ENCODE measurements at regions not wholly inside any gene's neighbourhood (a gene's known extent, or its start where the extent isn't known, plus 50 kb on each side); places are given as distances from the start of the nearest gene placed in this dataset.
A peak's percentile ranks its signal among the peaks of the same experiment; 100 is the strongest.

DNA sequence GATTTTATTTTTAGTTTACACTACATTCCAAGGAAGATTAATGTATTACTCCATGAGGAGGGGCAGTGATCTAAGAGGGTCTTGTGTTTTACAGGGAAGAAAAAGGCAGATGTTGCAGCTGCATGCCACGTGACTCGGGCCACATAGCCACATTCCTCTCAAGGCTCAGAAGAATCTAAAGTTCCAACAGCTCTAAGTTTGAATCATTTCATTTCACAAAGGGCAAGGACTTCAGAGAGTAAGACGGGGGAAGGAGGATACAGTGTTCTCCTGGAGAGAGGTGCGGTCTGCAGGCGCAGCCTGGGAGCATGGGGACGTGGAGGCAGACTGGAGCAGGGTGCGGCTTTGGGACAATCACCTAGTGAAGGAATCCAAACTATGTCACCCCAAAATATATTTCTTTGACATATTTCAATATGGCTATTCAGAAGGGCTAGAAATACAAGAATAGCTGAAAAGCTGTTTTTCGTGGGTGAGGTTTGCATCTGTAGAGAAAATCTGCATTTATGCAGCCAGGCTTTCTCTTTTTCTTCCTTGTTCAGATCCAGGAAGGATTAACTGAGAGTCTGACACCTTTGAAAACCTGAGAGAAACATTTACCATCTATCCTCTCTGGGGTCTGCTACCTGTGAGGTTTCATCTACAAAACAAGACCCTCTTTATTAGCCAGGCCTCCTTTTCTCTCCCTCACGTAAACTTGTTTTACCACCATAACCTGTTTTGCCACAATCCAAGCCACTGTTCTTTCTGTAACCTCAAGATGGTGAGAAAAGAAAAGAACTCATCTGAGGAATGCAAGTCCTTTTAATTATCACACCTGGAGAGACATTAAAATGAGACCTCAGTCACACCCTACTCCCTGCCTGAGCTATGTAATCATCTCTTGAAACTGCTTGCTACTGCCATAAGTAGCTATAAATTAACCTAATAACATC is 165.1 kb upstream of the NDUFV2 start:
- WGBS = 68% methylated on average over 9 of the region's 9 CpGs
- peak overlapping the region; percentile 19; the same call in 1 of the 2 replicates for H3K9ac ChIP-seq (ENCODE audit: low read depth, low read length)
- H3K27me3 ChIP-seq (ENCODE audit: insufficient read depth, low read length) = no peaks in the 10 kb centered on the region
- H3K4me3 ChIP-seq (ENCODE audit: low read length) = no peak overlapping the region
- H3K36me3 ChIP-seq (ENCODE audit: insufficient read depth, low read length) = no peaks in the 10 kb centered on the region
- H3K27ac ChIP-seq (ENCODE audit: low read depth, low read length) = peak overlapping the region; percentile 80
- H3K4me1 ChIP-seq (ENCODE audit: insufficient read depth, low read length) = peaks cover 37% of the 10 kb centered on the region
- peaks cover 12% of the 10 kb centered on the region for H3K9me3 ChIP-seq (ENCODE audit: insufficient read depth, low read depth, low read length)

DNA sequence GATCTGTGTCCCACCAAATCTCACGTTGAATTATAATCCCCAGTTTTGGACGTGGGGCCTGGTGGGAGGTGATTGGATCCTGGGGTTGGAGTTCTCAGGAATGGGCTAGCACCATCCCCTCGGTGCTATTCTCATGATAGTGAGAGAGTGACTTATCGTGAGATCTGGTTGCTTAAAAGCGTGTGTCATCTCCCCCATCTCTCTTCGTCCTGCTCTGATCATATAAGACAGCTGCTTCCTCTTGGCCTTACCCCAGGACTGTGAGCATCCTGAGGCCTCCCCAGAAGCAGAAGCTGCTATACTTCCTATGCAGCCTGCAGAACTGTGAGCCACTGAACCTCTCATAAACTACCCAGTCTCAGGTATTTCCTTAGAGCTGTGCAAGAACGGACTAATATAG is 163.7 kb upstream of the NDUFV2 start:
- no peak overlapping the region for H3K9ac ChIP-seq (ENCODE audit: low read depth, low read length)
- no peak overlapping the region for H3K4me3 ChIP-seq (ENCODE audit: low read length)
- H3K4me1 ChIP-seq (ENCODE audit: insufficient read depth, low read length) = peaks cover 43% of the 10 kb centered on the region
- H3K27me3 ChIP-seq (ENCODE audit: insufficient read depth, low read length) = no peaks in the 10 kb centered on the region
- no peak overlapping the region for H3K27ac ChIP-seq (ENCODE audit: low read depth, low read length)
- no peaks in the 10 kb centered on the region for H3K36me3 ChIP-seq (ENCODE audit: insufficient read depth, low read length)
- WGBS = 90% methylated on average over 6 of the region's 7 CpGs
- no peaks in the 10 kb centered on the region for H3K9me3 ChIP-seq (ENCODE audit: insufficient read depth, low read depth, low read length)

DNA sequence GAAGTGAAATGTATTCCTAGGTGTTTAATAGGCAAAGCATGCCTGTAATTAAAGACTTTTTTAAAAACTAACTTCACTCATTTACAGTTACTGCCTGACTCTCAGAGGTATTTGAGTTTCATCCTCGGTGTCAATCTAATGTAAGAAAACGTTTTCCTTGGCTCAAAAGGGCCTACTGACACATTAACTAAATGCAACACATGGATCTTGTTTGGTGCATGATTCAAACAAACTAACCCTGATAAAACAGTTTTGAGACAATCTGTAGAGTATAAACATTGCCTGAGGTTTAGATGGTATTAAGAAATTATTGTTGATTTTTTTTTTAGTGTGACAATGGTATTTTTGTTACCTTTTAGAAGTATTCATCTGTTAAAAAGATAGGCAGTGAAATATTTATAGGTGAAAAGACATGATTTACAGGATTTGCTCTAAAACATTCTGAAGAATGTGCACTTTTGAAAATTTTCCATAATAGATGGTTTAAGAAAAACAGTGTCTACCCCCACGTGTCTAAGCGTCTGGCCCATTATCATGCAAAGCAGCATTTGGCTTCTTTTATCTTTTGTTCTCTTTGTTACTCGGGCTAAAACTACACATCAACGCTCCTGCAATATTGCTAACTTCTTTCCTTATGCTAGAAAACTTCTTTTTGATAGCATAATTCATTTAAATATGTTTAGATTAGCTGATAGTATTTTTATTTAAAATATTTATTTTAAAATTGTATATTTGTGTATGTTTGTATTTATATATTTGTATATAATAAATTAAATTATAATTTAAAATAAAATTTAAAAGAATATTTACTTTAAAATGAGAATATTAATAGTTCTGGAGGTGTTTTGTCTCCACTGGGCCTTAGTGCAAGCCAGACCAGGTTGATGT is 160.2 kb upstream of the NDUFV2 start:
- Histone ChIP-seq H3K27ac (ENCODE audit: low read depth, low read length) (peak overlapping the region; percentile 46), H3K4me1 (ENCODE audit: insufficient read depth, low read length) (peaks cover 41% of the 10 kb centered on the region), H3K9ac (ENCODE audit: low read depth, low read length) (no peak overlapping the region), H3K9me3 (ENCODE audit: insufficient read depth, low read depth, low read length) (peaks cover 9% of the 10 kb centered on the region), H3K4me3 (ENCODE audit: low read length) (no peak overlapping the region), H3K27me3 (ENCODE audit: insufficient read depth, low read length) (no peaks in the 10 kb centered on the region), H3K36me3 (ENCODE audit: insufficient read depth, low read length) (no peaks in the 10 kb centered on the region)
- WGBS = 35% methylated on average over 6 of the region's 6 CpGs

DNA sequence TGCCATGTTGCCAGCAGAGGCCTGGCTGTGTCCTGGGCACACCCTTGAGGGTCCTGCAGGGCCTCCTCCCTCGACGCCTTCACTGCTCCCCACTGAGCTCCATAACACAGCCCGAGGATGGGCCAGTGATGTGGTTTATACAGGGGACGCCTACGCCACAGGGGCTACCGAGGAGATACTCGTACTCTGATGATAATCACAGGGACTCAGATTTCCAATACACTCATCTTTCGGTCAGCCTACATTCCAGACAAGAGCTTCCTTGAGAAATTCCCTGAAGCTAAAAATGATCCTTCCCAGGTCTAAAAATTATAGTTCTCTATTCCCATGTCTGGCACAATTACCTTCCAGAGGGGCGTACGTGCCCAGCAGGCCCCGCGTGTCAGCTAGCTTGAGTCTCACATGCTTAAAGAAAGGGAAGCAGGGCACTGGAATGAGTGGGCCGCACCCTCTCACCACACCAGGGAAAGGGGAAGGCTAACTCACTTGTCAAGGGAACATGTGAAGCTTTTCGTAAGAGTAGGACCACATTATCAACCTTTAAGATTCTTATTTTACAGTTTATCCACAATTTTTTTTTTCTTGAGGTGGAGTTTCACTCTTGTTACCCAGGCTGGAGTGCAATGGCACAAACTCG is 159.5 kb upstream of the NDUFV2 start:
- no peak overlapping the region for H3K4me3 ChIP-seq (ENCODE audit: low read length)
- H3K27me3 ChIP-seq (ENCODE audit: insufficient read depth, low read length) = no peaks in the 10 kb centered on the region
- peaks cover 34% of the 10 kb centered on the region for H3K4me1 ChIP-seq (ENCODE audit: insufficient read depth, low read length)
- no peaks in the 10 kb centered on the region for H3K36me3 ChIP-seq (ENCODE audit: insufficient read depth, low read length)
- WGBS = 77% methylated on average over 15 of the region's 15 CpGs
- H3K27ac ChIP-seq (ENCODE audit: low read depth, low read length) = no peak overlapping the region
- H3K9me3 ChIP-seq (ENCODE audit: insufficient read depth, low read depth, low read length) = peaks cover 9% of the 10 kb centered on the region
- no peak overlapping the region for H3K9ac ChIP-seq (ENCODE audit: low read depth, low read length)

DNA sequence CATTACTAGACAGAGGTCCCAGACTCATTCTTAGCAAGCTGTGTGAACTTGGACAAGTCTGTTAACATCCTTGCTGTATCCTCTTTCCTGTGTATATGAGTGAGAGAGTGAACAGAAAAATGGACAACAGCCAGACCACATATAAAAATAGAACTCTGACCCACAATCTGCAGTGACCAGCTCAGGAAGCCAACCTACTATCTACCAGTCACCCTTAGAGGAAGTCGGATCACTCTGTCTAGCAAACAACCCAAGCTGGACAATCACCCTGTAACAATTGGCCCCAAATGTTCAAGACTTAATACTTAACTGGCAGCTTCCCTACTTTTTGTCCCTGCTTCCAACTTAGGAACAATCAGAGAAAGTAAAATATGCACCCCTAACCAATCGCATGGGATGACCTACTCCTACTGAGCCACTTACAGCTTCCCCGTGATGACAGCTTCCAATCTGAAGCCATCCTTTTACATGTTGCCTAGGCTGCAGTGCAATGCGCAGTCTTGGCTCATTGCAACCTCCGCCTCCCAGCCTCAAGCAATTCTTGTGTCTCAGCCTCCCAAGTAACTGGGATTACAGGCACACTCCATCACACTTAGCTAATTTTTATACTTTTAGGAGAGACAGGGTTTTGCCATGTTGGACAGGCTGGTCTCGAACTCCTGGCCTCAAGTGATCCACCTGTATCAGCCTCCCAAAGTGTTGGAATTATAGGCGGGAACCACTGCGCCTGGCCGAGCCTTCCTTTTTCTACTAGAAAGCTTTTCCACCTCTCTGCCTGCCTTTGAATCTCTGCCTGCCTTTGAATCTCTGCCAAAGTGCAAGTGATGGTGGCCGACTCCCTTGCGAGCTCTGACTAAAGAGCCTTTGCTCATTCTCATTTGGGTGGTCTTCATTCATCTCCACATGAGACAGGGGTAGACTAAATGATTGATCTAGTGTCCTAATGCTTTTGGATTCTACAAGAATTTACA is 158.3 kb upstream of the NDUFV2 start:
- Histone ChIP-seq H3K9me3 (ENCODE audit: insufficient read depth, low read depth, low read length) (peaks cover 9% of the 10 kb centered on the region), H3K4me3 (ENCODE audit: low read length) (no peak overlapping the region), H3K27ac (ENCODE audit: low read depth, low read length) (no peak overlapping the region), H3K9ac (ENCODE audit: low read depth, low read length) (no peak overlapping the region), H3K36me3 (ENCODE audit: insufficient read depth, low read length) (no peaks in the 10 kb centered on the region), H3K4me1 (ENCODE audit: insufficient read depth, low read length) (peaks cover 41% of the 10 kb centered on the region), H3K27me3 (ENCODE audit: insufficient read depth, low read length) (no peaks in the 10 kb centered on the region)
- 92% methylated on average over 11 of the region's 11 CpGs for WGBS

DNA sequence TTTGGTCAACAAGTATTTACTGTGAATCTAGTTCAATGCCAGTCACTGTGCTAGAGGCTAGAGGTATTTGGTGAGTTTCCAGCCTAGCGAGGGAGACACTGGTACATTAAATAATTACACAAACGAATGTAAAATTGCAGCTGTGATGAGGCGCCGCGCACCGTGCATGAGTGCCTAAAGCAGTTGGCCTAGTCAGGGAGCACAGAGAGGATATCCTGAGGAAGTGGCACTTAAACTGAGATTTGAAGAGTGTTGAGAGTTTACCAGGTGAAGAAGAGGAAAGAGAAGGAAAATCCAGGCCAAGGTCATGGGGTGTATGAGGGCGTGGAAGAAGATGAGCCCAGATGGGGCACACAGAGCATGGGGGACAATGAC is 157.6 kb upstream of the NDUFV2 start:
- no peaks in the 10 kb centered on the region for H3K27me3 ChIP-seq (ENCODE audit: insufficient read depth, low read length)
- H3K36me3 ChIP-seq (ENCODE audit: insufficient read depth, low read length) = no peaks in the 10 kb centered on the region
- H3K9me3 ChIP-seq (ENCODE audit: insufficient read depth, low read depth, low read length) = peaks cover 9% of the 10 kb centered on the region
- no peak overlapping the region for H3K9ac ChIP-seq (ENCODE audit: low read depth, low read length)
- peaks cover 47% of the 10 kb centered on the region for H3K4me1 ChIP-seq (ENCODE audit: insufficient read depth, low read length)
- WGBS = 94% methylated on average over 7 of the region's 7 CpGs
- no peak overlapping the region for H3K4me3 ChIP-seq (ENCODE audit: low read length)
- H3K27ac ChIP-seq (ENCODE audit: low read depth, low read length) = no peak overlapping the region

DNA sequence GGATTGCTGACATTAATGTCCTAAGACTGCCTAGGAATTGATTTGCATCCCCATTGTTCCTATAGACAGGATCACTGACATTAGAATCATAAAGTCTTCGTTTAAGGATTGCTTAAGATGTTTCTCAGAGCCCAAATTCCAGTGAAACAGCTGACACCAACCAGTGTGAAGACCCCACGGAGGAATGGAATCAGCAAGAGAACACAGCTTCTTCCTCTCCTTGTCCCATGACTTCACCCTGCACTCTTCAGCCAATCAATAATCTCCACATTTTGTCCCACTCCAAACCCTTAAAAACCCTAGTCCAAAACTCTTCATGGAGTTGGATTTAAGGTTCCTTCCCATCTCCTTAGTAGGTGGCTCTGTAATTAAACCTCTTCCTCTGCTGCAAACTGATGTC is 157.0 kb upstream of the NDUFV2 start:
- no peaks in the 10 kb centered on the region for H3K36me3 ChIP-seq (ENCODE audit: insufficient read depth, low read length)
- 29% methylated on average over 2 of the region's 2 CpGs for WGBS
- H3K9ac ChIP-seq (ENCODE audit: low read depth, low read length) = no peak overlapping the region
- H3K4me1 ChIP-seq (ENCODE audit: insufficient read depth, low read length) = peaks cover 47% of the 10 kb centered on the region
- no peak overlapping the region for H3K27ac ChIP-seq (ENCODE audit: low read depth, low read length)
- H3K27me3 ChIP-seq (ENCODE audit: insufficient read depth, low read length) = no peaks in the 10 kb centered on the region
- H3K9me3 ChIP-seq (ENCODE audit: insufficient read depth, low read depth, low read length) = peaks cover 9% of the 10 kb centered on the region
- H3K4me3 ChIP-seq (ENCODE audit: low read length) = no peak overlapping the region

DNA sequence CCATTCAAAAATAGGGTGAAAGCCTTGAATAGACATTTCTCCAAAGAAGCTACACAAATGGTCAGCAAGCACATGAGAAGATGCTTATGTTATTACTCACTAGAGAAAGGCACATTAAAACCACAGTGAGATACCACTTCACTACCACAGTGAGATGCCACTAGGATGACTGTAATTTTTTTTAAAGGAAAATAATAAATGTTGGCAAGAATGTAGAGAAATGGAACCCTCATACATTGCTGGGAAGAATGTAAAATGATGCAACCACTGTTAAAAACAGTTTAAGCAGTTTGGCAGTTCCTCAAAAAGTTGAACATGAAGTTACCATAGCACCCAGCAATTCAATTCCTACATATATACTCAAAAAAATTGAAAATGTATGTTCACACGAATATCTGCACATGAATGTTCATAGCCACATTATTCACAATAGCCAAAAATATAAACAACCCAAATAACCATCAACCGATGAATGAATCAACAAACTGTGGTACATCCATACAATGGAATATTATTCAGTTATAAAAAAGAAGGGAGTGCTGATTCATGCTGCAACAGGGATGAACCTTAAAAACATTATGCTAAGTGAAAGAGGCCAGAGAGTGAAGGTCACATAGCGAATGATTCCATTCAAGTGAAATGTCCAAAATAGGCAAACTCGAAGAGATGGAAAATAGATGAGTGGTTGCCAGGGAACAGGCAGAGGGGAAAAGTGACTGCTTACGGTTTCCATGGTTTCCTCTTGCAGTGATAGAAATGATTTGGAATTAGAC is 156.2 kb upstream of the NDUFV2 start:
- 89% methylated on average over 5 of the region's 5 CpGs for WGBS
- Histone ChIP-seq H3K36me3 (ENCODE audit: insufficient read depth, low read length) (no peaks in the 10 kb centered on the region), H3K9ac (ENCODE audit: low read depth, low read length) (no peak overlapping the region), H3K9me3 (ENCODE audit: insufficient read depth, low read depth, low read length) (peaks cover 9% of the 10 kb centered on the region), H3K4me3 (ENCODE audit: low read length) (no peak overlapping the region), H3K27me3 (ENCODE audit: insufficient read depth, low read length) (no peaks in the 10 kb centered on the region), H3K4me1 (ENCODE audit: insufficient read depth, low read length) (peaks cover 41% of the 10 kb centered on the region), H3K27ac (ENCODE audit: low read depth, low read length) (no peak overlapping the region)

DNA sequence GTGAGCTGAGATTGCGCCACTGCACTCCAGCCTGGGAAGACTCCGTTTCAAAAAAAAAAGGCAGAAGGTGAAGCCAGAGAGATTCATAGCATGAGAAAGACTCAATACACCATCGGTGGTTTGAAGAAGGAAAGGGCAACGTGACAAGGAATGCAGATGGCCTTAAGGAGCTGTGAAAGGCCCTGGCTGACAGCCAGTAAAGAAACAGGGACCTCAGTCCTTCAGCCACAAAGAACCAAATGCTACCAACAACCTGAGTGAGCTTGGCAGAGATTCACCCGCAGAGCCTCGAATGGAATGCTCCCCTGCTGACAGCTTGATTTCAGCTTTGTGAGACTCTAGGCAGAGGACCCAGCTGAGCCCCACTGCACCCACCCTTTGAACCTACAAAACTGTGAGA is 154.9 kb upstream of the NDUFV2 start:
- H3K27ac ChIP-seq (ENCODE audit: low read depth, low read length) = no peak overlapping the region
- H3K36me3 ChIP-seq (ENCODE audit: insufficient read depth, low read length) = no peaks in the 10 kb centered on the region
- WGBS = 51% methylated on average over 6 of the region's 6 CpGs

DNA sequence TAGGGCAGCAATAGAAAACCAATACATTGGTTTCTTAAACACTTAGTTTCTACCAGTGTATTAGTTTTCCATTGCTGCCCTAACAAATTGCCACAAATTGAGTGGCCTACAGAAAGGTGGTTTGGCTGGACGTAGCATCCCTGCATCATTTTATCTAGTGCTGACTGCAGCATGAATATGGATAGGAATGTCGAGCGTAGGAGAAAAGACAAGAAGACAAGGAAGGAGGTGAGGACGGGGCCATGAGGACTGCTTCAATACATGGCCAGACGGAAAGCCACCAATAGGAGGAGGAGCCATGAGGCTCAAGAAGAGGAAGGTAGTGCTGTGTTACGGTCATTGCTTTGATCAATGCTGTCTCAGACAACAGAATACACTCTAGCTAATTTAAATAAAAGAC is 154.5 kb upstream of the NDUFV2 start:
- H3K36me3 ChIP-seq (ENCODE audit: insufficient read depth, low read length) = no peaks in the 10 kb centered on the region
- WGBS = 76% methylated on average over 5 of the region's 6 CpGs
- no peak overlapping the region for H3K4me3 ChIP-seq (ENCODE audit: low read length)
- peaks cover 28% of the 10 kb centered on the region for H3K4me1 ChIP-seq (ENCODE audit: insufficient read depth, low read length)
- H3K9me3 ChIP-seq (ENCODE audit: insufficient read depth, low read depth, low read length) = peaks cover 9% of the 10 kb centered on the region
- no peaks in the 10 kb centered on the region for H3K27me3 ChIP-seq (ENCODE audit: insufficient read depth, low read length)
- no peak overlapping the region for H3K9ac ChIP-seq (ENCODE audit: low read depth, low read length)
- H3K27ac ChIP-seq (ENCODE audit: low read depth, low read length) = no peak overlapping the region

More for the DNA sequence above, 154.9 kb upstream of the NDUFV2 start:
- Histone ChIP-seq H3K9me3 (ENCODE audit: insufficient read depth, low read depth, low read length) (peaks cover 9% of the 10 kb centered on the region), H3K27me3 (ENCODE audit: insufficient read depth, low read length) (no peaks in the 10 kb centered on the region), H3K4me1 (ENCODE audit: insufficient read depth, low read length) (peaks cover 32% of the 10 kb centered on the region), H3K9ac (ENCODE audit: low read depth, low read length) (no peak overlapping the region), H3K4me3 (ENCODE audit: low read length) (no peak overlapping the region)

Data from HUES64 (cell line).